Stimulated activated CD8-positive, alpha-beta memory T cell treated with anti-CD3 and anti-CD28 coated beads, Interleukin-15, amount 100 ng/mL, for 4 hours (primary cell): ENCODE measurements at regions not wholly inside any gene's neighbourhood (a gene's known extent, or its start where the extent isn't known, plus 50 kb on each side); places are given as distances from the start of the nearest gene placed in this dataset.

ENCODE experiments used
- DNase-seq, 2 donors: peaks; one replicate each; pipeline ENCODE4 v3.0.0-alpha.2; 2020; ENCODE audit warnings: low read depth in 2 of 2

GRCh38 chr5:163622799-163623198 lies 117.4 kb downstream of the MAT2B start:
- DNase-seq = no peak

- DNase-seq = no peak
These were observed 118.1 kb downstream of the MAT2B start for GRCh38 chr5:163623524-163623923.

- DNase-seq = no peak
These were observed 118.6 kb downstream of the MAT2B start for GRCh38 chr5:163623986-163624385.

DNA sequence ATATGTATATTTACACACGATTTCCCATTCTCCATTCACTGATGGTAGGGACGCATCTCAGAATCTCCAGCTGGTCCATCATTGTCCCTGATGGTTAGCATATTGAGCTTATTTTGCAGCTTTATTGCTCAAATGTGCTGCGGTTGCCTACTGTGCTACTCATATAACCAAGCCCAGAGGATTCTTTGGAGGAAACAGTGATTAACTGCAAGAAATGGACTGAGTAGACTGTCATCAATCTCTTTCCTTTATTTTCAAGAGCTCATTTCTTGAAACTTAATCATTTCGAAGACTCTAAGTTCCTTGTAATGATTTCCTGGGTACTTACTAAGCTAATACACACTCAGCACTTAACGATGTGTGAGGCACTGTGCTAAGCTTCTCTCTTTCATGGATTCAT lies 119.0 kb downstream of the MAT2B start:
- no peak for DNase-seq

DNA sequence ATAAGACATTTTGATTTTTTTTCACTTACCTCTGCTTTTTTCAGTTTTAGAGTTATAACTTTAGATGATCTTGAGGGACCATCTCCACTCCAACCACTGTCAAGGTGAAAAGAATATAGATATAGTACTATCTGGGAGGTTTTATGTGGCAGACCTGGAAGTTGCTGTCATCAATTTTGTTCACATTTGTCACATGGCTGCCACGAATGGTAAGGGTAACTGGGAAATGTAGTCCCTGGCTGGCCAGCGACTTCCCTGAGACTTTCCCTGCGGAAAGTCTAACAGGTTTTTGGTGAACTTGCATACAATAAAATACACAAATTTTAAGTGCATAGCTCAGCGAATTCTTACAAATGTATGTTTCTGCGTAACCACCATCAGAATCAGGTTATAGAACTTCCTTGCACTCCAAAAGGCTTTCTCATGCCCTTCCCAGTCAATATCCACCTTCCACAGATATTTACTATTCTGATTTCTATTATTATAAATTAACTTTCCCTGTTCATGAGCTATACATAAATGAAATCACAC lies 121.5 kb downstream of the MAT2B start:
- no peak for DNase-seq

- no peak for DNase-seq
These were observed 126.4 kb downstream of the MAT2B start for GRCh38 chr5:163631856-163632255.

- DNase-seq = no peak
These were observed 128.6 kb downstream of the MAT2B start for GRCh38 chr5:163633926-163634460.

DNA sequence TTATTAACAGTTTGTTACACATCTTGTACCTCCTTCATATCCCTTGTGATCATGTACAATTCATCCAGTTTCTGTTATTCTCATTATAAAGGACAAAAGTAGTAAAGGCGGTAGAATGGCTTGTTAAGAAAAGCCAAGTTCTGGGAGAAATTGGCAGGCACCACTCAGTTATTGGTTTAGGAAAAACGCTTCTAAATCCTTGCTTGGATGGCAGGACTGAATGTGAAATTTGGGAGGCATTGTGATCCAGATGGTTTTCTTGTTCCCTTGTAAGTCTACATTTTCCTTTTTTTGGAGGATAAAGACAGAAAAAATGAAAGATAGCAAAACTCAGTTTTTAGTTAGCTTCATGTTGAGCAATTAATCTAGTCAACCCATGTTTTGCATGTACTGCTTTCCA lies 130.2 kb downstream of the MAT2B start:
- DNase-seq = no peak

- DNase-seq = no peak
These were observed 137.5 kb downstream of the MAT2B start for GRCh38 chr5:163642904-163643303.

GRCh38 chr5:163645421-163646416 lies 140.3 kb downstream of the MAT2B start:
- no peak for DNase-seq

DNA sequence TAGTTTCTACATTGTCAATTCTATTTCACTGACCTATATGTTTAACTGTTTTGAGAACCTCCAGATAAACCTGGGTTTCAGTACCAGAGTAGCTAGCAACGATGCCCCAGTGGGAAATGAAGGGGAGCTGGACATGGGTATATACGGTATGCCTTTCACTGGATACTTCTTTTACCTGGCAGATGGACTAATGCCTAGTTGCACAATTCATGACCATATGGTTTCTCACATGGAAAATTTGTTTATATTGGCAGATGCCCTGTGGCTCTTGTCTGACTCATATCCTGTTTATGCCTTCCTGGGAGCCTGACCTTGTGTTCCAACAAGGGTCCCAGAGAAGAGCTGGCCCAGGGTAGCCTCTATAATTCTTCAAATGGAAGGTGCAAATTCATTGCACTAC lies 144.1 kb downstream of the MAT2B start:
- no peak for DNase-seq

GRCh38 chr5:163653526-163653925 lies 148.1 kb downstream of the MAT2B start:
- DNase-seq = no peak

- no peak for DNase-seq
These were observed 153.5 kb downstream of the MAT2B start for GRCh38 chr5:163658702-163659567.

DNA sequence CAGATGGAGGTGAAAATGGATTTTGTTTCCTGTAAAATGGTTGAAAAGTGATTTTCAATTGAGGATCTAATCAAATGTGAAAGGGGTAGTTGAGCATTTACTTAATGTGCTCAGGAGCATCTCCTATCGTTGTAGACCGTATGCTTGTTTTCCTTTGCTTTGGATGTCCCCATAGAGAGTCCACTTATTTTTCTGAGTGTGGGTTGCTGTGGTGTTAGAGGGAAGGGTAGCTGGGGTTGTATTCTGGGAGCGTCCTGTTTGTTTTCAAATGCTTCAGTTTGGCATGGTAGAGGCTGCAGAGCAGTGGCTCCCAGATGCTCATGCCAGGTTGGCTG lies 154.1 kb downstream of the MAT2B start:
- DNase-seq = no peak

GRCh38 chr5:163660486-163660885 lies 155.1 kb downstream of the MAT2B start:
- DNase-seq = no peak

GRCh38 chr5:163661360-163661759 lies 155.9 kb downstream of the MAT2B start:
- DNase-seq = no peak

- no peak for DNase-seq
These were observed 164.6 kb downstream of the MAT2B start for GRCh38 chr5:163670036-163670435.

- DNase-seq = no peak
These were observed 171.7 kb downstream of the MAT2B start for GRCh38 chr5:163677092-163677491.

- no peak for DNase-seq
These were observed 176.8 kb downstream of the MAT2B start for GRCh38 chr5:163682234-163682633.

DNA sequence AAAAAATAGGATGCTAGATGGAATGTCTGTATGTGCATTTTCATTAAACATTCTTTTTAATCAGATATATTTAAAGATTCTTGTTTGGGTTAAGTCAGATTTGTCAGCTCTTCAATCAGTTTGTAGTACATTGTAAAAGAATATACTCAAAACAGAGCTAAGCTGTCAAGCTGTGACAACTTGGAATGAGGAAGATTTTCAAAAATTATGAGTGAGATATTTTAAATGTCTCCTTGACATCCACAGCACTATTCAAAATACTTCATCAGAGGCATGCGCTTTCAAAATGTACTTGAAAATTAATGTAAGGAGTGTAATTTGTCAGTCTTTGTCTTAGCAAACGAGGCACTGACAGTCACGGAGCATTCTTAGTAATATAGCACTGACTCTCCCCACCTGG lies 182.0 kb downstream of the MAT2B start:
- no peak for DNase-seq

DNA sequence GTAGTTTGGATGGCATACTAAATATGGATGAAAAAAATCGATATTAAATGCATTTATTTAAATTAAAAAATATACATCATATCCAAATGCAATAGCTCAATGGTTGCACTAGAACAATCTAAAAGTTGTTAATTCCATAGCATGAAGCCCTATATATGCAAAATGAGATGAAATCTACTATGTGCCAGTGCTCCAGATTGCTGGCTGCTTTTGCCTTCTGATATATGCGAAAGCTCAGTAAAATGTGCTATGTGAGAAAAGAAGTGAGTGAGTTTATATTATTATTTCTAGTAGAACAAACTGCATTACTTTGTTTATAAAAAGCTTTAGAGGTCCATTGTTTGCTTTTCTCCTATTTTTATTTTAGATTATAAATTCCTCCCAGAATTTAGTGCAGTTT lies 186.7 kb downstream of the MAT2B start:
- no peak for DNase-seq
